MM.1S (cell line): ENCODE measurements at regions not wholly inside any gene's neighbourhood (a gene's known extent, or its start where the extent isn't known, plus 50 kb on each side); places are given as distances from the start of the nearest gene placed in this dataset.
"Not testable (repeated sequence)": the region's sequence is repeated elsewhere in the genome, so short reads cannot be mapped to it uniquely, and the experiment has no call there.

Experiments
- EZH2 ChIP-seq: fragments of 300-600 bp; sonication (generic); optimal IDR thresholded peaks from 2 replicates; pipeline ENCODE3; 2017; ENCODE audit warnings: low read depth, mild to moderate bottlenecking, antibody characterized with exemption, low read length, mixed read lengths
- EZH2phosphoT487 ChIP-seq: fragments of 300-600 bp; sonication (generic); IDR thresholded peaks from 2 replicates; pipeline ENCODE4 v1.6.1; 2018; ENCODE audit warnings: antibody characterized with exemption, low read length
- TF ChIP-seq, protein P1 (sequence below): fragments of 300-600 bp; sonication (generic); IDR thresholded peaks from 2 replicates; pipeline ENCODE4 v1.5.1; 2016; ENCODE audit warnings: antibody characterized with exemption, low read length, mixed read lengths

DNA sequence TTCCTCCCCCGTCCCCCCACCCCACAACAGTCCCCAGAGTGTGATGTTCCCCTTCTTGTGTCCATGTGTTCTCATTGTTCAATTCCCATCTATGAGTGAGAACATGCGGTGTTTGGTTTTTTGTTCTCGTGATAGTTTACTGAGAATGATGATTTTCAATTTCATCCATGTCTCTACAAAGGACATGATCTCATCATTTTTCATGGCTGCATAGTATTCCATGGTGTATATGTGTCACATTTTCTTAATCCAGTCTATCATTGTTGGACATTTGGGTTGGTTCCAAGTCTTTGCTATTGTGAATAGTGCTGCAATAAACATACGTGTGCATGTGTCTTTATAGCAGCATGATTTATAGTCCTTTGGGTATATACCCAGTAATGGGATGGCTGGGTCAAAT lies 141.6 kb downstream of the POU3F4 start:
- TF ChIP-seq, protein P1, sequence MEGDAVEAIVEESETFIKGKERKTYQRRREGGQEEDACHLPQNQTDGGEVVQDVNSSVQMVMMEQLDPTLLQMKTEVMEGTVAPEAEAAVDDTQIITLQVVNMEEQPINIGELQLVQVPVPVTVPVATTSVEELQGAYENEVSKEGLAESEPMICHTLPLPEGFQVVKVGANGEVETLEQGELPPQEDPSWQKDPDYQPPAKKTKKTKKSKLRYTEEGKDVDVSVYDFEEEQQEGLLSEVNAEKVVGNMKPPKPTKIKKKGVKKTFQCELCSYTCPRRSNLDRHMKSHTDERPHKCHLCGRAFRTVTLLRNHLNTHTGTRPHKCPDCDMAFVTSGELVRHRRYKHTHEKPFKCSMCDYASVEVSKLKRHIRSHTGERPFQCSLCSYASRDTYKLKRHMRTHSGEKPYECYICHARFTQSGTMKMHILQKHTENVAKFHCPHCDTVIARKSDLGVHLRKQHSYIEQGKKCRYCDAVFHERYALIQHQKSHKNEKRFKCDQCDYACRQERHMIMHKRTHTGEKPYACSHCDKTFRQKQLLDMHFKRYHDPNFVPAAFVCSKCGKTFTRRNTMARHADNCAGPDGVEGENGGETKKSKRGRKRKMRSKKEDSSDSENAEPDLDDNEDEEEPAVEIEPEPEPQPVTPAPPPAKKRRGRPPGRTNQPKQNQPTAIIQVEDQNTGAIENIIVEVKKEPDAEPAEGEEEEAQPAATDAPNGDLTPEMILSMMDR = not testable (repeated sequence)
- TF ChIP-seq EZH2, EZH2phosphoT487: not testable (repeated sequence)
